ENCODE measurements at regions not wholly inside any gene's neighbourhood (a gene's known extent, or its start where the extent isn't known, plus 50 kb on each side); places are given as distances from the start of the nearest gene placed in this dataset.
A peak's percentile ranks its signal among the peaks of the same experiment; 100 is the strongest.

DNA sequence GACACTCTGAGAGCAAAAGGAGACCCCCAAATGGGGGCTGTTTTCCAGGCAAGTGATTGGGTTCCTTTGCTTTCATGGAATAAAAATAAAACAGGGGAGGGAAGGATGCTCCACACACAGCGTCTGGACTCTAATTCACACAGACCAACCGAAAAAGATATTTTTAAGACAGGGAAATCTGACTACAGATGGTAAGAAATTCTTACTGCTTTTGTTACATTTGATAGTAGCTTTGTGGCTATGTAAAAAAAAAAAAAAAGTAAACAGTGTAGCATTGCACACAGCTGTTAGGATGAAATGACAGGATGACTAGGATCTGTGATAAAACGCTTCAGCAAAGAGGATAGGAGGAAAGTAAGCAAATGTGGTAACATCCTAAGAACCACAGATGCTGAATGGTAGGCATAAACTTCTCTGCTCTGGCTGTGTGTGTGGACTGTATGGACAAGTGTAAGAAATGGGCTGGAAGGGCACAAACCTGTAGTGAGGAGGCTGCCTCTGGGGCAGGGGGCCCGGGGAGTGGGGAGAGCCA is 207.6 kb downstream of the ANAPC1 start:
- DNase-seq (ENCODE audit: low spot score) = no peak

DNA sequence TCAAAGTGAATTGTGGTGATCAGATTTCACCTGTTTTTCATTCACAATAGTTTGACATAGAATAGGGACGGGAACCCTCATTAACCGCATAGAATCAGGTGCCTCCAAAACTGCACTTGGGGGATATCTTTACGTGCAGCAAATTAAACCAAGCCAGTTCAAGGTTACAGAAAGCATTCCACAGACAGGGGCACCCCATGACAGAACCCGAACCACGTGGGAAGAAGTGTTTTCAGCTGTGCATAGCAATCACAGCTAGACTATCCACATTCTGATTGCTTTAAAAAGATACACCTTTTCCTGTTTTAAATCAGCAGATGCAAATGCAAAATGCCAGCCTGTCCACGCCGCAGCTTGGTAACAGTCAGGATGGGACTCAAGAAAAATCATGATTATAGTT is 205.8 kb downstream of the ANAPC1 start:
- no peak for DNase-seq (ENCODE audit: low spot score)

DNA sequence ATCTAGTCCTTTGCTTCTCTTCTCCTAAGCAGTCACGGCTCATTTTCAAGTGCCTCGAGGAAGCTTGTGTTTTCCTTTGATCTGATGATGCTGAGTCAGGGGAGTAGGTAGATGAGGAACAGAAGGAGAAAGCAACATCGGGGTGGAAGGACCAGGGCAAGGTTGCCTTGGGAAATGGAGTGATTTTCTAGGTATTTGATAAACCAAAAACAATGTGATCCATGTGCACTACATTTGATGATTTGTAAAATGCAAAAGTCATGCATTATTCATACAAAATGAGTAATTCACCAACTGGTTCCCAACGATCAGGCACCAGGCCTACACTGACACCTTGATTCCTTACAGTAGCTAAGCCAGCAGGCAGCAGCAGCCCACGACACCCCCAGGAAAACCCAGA is 205.3 kb downstream of the ANAPC1 start:
- no peak for DNase-seq (ENCODE audit: low spot score)

DNA sequence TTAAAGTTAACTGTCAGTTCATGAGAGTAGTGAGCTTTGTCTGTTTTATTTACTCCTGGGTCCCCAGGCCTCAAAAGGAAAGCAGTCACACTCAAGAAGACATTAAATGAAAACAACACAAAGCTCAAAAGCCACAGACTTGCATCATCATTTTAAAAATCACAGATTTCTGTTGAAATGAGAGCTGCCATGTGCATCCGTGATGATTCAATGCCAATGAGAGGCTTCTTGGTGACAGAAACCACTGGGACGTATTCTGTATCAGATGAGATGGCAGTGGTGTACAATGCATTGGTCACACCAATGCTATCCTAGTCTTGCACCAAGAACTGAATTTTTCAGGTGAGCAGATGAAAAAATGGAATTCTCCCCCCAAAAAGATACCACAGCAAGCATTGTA is 204.8 kb downstream of the ANAPC1 start:
- no peak for DNase-seq (ENCODE audit: low spot score)

DNA sequence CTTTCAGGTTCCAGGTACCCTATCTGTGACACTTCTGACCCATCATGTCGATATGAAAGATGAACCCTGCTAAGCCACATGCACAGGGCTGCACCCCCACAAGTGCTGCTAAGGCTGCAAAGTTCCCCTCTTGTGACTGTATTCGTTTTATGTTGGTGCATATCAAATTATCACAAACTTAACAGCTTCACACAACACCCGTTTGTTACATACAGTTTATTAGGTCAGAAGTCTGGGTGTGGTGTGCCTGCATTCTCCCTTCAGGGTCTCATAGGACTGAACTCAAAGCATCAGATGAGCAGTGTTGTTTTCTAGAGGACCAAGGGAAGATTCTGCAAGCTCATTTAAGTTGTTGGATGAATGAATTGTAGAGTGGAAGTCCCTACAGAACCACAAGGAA is 199.4 kb downstream of the ANAPC1 start:
- DNase-seq (ENCODE audit: low spot score) = no peak

DNA sequence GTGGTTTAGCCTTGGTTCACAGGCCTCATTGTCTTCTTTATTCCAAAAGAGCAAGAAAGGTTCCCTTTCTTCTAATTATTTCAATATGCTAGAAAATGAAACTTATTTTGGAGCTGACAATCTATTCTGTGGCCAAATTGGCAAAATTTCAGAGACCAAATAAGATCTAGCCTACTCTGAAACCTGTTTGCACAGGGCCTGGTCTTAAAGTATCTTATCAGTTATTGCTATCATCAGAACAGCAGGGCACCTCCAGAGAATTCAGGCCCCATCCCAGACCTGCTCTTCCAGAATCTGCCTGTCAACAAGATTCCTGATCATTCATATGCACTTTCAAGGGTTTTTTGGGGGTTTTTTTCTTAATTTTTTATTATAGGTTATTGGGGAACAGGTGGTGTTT is 198.7 kb downstream of the ANAPC1 start:
- DNase-seq (ENCODE audit: low spot score) = no peak

DNA sequence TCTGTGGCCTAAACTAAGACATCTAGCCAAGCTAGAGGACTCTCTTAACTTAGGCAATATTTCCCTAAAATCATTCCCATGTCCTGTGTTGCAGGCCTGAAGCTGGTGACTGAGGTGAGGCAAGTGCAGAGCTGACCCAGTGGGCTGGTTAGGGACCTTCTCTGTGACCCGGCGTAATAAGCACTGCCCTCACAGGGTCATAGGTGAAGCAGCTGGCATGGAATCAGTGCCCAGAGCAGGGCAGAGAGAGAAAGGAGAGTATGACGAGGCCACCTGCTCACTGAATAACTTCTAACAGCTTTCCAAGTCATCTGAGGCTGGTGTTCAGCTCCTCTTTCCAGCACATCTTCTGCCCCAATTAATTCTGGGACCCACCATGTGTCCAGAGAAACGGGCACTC is 197.0 kb downstream of the ANAPC1 start:
- no peak for DNase-seq (ENCODE audit: low spot score)

DNA sequence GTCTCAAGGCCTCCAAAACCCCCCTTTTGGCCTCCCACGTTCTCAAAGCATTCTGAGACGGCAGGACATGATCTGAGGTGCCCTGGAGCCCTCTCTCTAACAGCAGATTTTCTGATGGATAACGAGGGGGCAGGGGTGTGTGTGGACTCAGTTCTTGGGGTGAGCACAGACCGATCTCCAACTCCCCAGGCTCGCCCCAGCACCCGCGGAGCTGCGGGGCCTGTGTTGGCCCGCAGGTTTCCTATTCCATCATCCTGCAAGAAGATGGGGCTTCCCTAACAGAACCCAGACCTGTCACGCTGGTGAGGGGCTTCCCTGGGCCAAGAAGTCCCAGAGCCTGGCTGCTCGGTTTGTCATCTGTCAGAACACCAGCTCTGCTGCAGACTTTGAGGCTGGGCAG is 196.1 kb downstream of the ANAPC1 start:
- no peak for DNase-seq (ENCODE audit: low spot score)

DNA sequence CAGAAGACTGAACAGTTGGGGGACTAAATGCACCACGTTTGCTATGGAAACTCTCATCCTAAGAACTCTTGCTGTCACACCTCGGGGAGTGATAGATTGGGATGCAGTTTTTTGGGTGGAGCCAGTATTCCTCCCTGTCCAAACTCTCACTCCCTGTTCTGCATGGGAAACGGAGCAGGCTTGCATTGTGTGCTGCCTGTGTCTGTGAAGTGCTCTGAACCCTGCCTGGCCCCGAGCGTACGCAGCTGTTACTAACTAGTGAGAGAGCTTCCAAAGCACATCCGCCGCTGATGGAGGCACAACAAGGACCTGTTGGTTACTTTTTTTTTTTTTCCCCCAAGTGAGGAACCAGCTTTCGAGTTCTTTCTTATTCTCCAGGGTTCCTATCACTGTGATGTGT is 195.5 kb downstream of the ANAPC1 start:
- DNase-seq (ENCODE audit: low spot score) = no peak

DNA sequence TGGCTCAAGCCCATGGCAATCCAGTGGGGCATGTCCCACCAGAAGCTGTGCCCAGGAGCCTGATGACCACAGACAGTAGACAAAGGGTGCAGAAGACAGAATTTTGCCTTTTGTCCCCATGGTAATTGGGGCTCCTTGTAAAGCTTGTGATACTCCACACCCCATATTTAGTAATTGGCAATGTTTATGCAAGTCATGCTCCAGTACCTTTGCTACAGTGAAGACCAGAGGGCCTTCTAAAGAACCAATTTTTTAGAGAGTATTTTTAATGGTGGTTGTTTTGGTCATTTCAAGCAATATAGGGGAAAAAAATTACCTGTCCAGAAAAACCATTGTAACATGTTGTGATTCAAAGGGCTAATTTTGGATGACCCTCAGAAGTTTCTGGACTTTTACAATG is 194.8 kb downstream of the ANAPC1 start:
- no peak for DNase-seq (ENCODE audit: low spot score)

DNA sequence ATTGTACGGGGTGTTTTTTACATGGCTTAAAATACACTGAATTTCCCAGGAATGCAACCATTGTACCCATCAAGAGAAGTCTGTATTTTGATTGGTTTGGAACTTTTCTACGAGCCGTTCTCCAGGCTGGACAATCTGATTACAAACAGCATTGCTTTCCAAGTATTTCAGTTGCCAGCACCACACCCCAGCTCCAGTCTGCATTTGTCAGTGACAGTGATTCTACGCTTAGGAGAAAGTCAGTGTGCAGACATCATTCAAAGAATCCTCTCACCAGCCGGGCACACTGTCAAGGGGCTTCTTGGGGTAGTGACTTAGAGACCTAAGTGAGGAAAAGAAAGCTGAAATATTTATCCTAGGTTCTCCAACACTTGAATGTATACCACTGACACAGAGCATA is 194.1 kb downstream of the ANAPC1 start:
- no peak for DNase-seq (ENCODE audit: low spot score)

DNA sequence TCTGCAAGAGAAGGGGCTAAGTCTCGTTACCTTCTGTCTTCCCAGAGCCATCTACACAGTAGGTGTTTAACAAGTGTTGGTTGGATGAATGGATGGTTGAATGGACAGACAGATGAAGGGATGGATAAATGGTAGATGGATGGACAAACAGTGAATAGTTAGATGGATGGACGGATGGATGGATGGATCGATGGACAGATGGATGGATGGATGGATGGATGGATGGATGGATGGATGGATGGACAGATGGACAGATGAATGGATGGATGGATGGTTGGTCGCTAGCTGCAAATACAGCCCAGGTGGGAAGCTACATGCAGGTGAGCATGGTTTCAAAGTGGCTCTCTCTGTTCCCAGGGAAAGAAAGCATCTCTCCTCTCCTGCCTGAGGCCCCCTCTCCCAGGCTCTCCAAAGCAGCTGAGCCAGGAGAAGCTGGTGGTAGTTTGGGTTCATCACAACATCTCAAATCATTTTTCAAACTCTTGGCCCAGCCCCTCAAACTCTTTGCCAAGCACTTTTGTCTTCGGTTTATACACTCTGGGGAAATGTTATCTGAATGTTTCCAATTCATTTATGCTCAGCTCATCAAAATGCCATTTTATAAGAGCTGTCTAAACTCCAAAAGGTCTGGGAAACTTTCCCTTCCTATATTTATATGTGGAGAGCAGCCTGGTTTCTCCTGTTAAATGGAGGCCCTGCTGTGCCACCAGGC is 192.7 kb downstream of the ANAPC1 start:
- no peak for DNase-seq (ENCODE audit: low spot score)

DNA sequence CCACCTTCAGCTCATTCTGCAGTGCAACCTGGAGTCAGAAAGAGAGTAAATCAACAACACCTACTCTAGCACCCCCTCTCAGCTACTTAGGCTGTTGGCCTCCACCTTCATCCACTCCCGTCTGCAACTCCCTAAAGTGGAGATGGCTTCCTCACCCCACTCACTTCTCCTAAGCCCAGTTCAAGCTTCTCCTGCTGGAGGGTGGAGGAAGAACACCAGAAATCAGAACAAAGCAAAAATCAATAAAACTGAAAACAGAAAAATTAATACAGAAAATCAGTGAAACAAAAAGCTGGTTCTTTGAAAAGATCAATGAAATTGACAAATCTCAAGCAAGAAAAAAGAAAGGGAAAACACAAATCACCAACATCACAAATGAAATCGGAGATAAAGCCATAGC is 191.7 kb downstream of the ANAPC1 start:
- DNase-seq (ENCODE audit: low spot score) = no peak

DNA sequence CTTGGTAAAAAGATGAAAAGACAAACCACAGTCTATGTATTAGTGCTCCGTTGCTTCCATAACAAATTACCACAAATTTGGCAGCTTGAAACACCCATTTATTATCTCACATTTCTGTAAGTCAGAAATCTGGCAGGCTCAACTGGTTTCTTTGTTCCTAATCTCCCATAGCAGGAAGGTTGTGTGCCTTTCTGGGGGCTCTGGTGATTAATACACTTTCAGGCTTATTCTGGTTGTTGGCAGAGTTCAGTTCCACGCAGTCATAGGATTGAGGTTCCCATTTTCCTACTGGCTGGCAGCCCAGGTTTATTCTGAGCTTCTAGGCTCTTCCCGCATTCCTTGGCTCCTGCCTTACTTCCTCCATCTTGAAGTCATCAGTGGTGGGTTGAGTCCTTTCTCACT is 189.3 kb downstream of the ANAPC1 start:
- no peak for DNase-seq (ENCODE audit: low spot score)

DNA sequence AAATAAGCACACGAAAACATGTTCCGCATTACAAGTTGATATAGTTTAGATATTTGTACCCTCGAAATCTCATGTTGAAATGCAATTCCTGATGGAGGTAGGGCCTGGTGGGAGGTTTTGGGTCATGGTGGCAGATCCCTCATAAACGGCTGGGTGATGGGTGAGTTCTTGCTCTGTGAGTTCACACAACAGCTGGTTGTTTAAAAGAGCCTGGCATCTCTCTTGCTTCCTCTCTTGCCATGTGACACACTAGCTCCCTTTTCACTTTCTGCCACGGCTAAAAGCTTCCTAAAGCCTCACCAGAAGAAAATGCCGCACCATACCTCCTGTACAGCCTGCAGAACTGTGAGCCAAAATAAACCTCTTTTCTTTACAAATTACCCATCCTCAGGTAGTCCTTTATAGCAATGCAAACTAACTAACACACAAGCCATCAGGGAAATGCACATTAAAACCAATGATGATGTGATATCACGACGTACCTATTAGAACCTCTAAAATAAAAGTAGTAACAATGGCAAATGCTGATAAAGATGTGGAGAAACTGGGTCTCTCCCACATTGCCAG is 188.5 kb downstream of the ANAPC1 start:
- no peak for DNase-seq (ENCODE audit: low spot score)

DNA sequence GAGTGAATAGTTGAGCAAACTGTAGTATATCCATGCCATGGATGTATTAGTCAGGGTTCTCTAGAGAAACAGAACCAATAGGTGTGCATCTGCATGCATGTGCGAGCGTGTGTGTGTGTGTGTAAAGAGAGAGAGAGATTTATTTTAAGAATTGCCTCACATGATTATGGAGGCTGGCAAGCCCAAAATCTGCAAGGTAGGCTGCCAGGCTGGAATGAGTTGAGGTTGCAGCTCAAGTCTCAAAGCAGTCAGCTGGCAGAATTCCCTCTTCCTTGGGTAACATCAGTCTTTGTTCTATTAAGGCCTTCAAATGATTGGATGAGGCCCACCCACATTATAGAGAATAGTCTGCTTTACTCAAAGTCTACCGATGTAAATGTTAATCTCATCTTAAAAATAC is 187.8 kb downstream of the ANAPC1 start:
- peak; percentile 33 for DNase-seq (ENCODE audit: low spot score)

DNA sequence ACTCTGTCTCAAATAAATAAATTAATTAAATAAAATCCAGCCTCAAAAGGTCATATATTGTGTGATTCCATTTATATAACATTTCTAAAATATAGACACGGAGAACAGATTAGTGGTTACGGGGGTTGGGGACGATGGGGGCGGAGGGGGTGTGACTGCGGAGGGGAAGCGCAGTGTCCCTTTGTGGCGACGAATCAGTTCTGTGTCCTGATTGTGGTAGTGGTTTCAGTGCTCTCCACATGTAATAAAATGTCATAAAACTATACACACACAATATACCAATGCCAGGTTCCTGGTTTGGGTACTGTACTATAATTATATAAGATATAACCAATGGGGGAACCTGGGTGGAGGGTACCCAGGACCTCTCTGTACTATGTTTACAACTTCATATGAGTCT is 186.4 kb downstream of the ANAPC1 start:
- peak; percentile 12 for DNase-seq (ENCODE audit: low spot score)

DNA sequence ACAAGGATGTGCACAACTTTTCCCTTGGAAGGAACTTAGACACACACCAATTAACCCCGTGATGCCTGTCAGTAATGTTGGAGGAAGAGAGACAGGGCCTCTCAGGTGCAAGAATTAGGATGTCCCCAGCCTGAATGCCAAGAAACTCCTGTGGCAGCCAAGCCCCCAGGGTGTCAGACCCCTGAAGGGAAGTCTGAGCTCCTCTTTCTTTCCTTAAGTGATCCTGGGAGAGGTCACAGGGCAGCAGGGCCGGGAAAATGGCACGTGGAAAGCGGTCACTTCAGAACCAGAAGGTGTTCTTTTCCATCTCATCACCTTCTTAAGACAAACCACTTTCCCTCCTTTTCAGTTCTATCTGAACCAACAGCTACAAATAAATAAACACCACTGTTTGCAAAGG is 185.9 kb downstream of the ANAPC1 start:
- peak; percentile 51 for DNase-seq (ENCODE audit: low spot score)

DNA sequence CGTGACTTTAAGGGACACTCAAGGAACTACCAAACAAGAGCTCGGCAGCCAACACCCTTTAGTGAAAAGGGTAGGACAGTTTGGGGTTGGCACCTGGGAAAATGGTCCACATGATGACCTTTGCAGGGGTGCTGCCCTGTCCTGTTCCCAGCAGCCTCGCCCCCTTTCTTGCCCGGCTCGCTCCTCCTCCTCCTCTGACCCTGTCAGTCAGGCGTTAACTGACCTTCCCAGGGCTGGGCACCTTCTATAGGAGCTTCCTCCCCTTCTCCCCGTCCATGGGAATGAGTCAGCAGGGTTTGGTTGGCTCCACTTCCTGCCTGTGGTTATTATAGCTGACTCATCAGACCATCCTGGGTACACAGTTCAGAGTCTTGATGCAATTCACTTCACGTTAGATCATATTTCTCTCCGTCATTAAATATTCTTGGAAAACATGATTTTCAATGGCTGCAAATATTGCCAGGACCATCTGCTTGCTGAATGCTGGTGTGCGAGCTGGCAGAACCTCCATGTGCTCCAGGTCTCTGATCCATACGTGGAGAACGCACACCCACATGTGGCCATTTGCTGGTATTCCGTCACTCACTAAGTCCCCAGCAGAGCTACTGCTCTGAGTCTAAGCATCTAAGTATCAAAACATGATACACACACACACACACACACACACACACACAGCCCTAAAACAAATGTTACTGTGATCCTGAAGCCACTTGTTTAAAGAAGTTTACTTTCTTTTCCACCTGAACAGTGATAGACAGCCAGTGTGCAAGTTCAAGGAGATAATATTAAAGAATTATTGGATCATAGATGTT is 185.0 kb downstream of the ANAPC1 start:
- DNase-seq (ENCODE audit: low spot score) = peak; percentile 81

DNA sequence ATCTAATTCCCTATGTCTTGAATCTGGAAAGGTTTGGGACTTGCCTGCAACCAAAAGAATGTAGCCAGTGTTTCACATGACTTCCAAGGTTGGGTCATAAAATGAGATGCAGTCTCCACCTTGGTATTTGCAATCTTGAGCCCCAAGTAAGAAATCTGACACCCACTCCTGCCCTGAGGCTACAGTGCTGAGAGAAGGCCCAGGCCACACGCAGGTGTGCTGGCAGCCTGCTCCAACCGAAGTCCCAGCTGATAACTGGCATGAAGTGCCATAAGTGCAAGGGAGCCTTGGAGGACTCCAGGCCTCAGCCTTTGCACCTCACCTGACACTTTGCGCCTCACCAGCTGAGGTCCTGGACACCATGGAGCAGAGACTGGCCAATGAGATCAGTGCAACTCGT is 182.7 kb downstream of the ANAPC1 start:
- DNase-seq (ENCODE audit: low spot score) = no peak

DNA sequence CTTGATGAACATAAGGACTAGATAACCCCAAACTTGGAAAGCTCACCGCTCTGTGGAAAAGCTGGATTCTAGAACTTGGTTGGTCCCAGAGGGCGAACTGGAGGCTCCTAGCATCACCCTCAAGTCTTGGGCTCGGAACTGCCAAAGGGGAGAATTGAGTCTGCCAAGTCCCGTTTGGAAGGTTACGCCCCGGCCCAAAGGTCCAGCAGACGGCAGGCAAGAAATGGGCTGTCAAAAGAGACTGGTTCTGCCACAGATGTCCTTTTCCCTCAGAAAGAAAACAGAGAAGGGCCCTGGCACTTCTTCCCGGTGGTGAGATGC is 182.2 kb downstream of the ANAPC1 start:
- DNase-seq (ENCODE audit: low spot score) = no peak

DNA sequence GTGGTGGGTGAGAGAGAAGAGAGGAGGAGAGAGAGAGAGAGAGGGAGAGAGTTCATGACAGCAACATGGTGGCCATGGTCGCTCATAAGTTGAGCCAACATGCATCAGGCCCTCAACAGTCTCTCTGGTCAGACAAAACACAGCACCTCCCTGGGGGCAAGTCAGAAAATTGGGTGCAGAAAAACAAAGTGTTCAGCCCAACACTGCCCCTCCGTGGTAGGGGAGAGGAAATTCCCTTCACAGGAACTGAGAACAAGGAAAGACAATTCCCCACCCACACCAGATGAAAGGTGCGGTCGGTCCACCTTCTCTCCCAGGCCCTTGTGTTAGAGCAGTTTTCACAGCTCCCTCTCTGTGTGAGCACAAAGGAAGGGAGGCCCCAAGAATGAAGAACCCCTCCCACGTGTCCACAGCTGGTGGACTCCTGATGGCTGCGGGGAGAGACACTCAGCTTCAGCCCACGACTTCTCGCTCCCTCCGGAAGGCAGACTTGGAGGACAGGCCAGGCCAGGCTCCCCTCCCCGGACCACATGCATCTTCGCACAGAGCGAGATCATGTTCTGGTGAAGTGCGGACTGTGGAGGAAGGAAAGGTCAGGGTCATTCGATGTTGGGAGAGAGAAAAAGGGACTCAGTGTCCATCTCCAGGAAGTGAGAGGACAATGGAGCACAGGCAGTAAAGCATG is 181.7 kb downstream of the ANAPC1 start:
- DNase-seq (ENCODE audit: low spot score) = no peak
